ENCODE measurements at regions not wholly inside any gene's neighbourhood (a gene's known extent, or its start where the extent isn't known, plus 50 kb on each side); places are given as distances from the start of the nearest gene placed in this dataset.

GRCh38 chr5:136924490-136924889 lies 559.1 kb upstream of the TRPC7 start:
- intact Hi-C loops (cut with micrococcal nuclease), result no loop called here
- Histone ChIP-seq H3K4me1 (no peaks in the 10 kb centered on the region), H3K4me3 (no peak overlapping the region), H3K36me3 (no peaks in the 10 kb centered on the region), H3K27ac (replicated peaks) (no peak overlapping the region), H3K9me3 (replicated peaks) (peaks cover 13% of the 10 kb centered on the region), H3K27me3 (ENCODE audit: low read depth) (no peaks in the 10 kb centered on the region)
- DNase-seq, result no peak
- TF ChIP-seq, protein P1, sequence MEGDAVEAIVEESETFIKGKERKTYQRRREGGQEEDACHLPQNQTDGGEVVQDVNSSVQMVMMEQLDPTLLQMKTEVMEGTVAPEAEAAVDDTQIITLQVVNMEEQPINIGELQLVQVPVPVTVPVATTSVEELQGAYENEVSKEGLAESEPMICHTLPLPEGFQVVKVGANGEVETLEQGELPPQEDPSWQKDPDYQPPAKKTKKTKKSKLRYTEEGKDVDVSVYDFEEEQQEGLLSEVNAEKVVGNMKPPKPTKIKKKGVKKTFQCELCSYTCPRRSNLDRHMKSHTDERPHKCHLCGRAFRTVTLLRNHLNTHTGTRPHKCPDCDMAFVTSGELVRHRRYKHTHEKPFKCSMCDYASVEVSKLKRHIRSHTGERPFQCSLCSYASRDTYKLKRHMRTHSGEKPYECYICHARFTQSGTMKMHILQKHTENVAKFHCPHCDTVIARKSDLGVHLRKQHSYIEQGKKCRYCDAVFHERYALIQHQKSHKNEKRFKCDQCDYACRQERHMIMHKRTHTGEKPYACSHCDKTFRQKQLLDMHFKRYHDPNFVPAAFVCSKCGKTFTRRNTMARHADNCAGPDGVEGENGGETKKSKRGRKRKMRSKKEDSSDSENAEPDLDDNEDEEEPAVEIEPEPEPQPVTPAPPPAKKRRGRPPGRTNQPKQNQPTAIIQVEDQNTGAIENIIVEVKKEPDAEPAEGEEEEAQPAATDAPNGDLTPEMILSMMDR (IDR thresholded peaks at IDR 0.05; ENCODE audit: borderline replicate concordance), result no peak

DNA sequence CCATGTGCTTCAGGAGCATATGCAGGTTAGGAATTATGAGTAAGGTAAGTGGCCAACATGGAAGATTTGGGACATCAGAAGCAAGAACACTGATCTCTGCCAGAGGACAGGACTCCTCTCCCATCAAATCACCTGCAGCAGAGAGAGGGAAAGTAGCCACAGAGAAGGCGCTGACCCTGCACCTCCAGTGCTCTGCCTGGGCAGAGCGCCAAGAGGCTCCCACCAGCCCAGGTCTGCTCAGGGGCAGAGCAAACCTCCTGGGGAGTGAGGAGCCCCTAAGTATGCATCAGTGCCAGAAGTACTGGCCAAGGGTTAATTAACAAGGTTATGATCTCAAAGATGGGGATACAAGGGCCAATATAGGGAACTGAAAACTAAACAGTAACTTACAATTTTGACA lies 545.3 kb upstream of the TRPC7 start:
- H3K9me3 ChIP-seq (replicated peaks), result peaks cover 13% of the 10 kb centered on the region
- no peak overlapping the region for H3K27ac ChIP-seq (replicated peaks)
- H3K36me3 ChIP-seq, result no peaks in the 10 kb centered on the region
- intact Hi-C loops (cut with micrococcal nuclease), result no loop called here
- H3K4me3 ChIP-seq, result no peak overlapping the region
- no peaks in the 10 kb centered on the region for H3K4me1 ChIP-seq
- DNase-seq, result no peak
- no peaks in the 10 kb centered on the region for H3K27me3 ChIP-seq (ENCODE audit: low read depth)
- TF ChIP-seq, protein P1 (IDR thresholded peaks at IDR 0.05; ENCODE audit: borderline replicate concordance), result no peak

- no peak for DNase-seq
- TF ChIP-seq, protein P1 (IDR thresholded peaks at IDR 0.05; ENCODE audit: borderline replicate concordance), result no peak
- Histone ChIP-seq H3K27me3 (ENCODE audit: low read depth) (no peaks in the 10 kb centered on the region), H3K4me1 (no peaks in the 10 kb centered on the region), H3K27ac (replicated peaks) (no peak overlapping the region), H3K36me3 (no peaks in the 10 kb centered on the region), H3K9me3 (replicated peaks) (peaks cover 11% of the 10 kb centered on the region), H3K4me3 (no peak overlapping the region)
- intact Hi-C loops (cut with micrococcal nuclease), result no loop called here
Observed at GRCh38 chr5:136909906-136910305, 544.6 kb upstream of the TRPC7 start.

GRCh38 chr5:136907371-136907770 lies 542.0 kb upstream of the TRPC7 start:
- peaks cover 16% of the 10 kb centered on the region for H3K9me3 ChIP-seq (replicated peaks)
- DNase-seq, result no peak
- H3K4me3 ChIP-seq, result no peak overlapping the region
- TF ChIP-seq, protein P1 (IDR thresholded peaks at IDR 0.05; ENCODE audit: borderline replicate concordance), result no peak
- H3K27me3 ChIP-seq (ENCODE audit: low read depth), result no peaks in the 10 kb centered on the region
- no peaks in the 10 kb centered on the region for H3K4me1 ChIP-seq
- no peak overlapping the region for H3K27ac ChIP-seq (replicated peaks)
- intact Hi-C loops (cut with micrococcal nuclease), result no loop called here
- no peaks in the 10 kb centered on the region for H3K36me3 ChIP-seq

DNA sequence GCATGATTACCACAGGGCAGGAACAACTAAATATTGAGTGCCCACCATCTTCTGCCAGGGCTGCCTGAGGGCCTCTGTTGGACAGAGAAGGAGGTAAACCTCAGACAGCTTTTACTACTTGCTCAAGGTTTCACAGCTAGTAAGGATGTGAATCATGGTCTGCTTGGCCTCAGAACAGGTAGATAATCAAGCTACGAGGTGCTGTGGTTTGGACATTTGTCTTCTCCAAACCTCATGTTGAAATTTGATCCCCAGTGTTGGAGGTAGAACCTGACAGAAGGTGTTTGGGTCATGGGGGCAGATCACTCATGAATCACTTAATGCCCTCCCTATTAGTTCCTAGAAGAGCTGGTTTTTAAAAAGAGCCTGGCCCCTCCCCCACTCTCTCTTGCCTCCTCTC lies 541.2 kb upstream of the TRPC7 start:
- DNase-seq, result no peak
- Histone ChIP-seq H3K9me3 (replicated peaks) (peaks cover 24% of the 10 kb centered on the region), H3K4me1 (no peaks in the 10 kb centered on the region), H3K36me3 (no peaks in the 10 kb centered on the region), H3K27ac (replicated peaks) (no peak overlapping the region), H3K4me3 (no peak overlapping the region), H3K27me3 (ENCODE audit: low read depth) (no peaks in the 10 kb centered on the region)
- intact Hi-C loops (cut with micrococcal nuclease), result no loop called here
- TF ChIP-seq, protein P1 (IDR thresholded peaks at IDR 0.05; ENCODE audit: borderline replicate concordance), result no peak

DNA sequence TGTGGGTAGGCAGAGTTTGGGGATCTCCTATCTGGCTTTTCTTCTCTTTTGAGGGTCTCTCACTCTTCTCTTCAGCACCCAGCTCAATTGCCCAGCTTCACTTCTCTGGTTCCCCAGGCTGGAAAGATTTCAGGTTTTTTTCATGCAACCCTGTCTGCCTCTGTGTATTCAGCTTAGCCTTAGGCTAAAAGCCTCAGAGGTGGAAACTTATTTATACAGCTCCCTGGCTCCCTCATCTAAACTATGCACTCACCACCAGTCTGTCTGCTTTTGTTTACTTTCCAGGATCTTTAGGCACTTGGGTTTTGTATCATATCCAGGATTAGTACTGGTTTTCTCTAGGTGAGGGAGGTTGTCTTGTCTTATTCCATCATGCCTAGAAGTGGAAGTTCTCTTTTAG lies 540.2 kb upstream of the TRPC7 start:
- DNase-seq, result no peak
- Histone ChIP-seq H3K27ac (replicated peaks) (no peak overlapping the region), H3K4me3 (no peak overlapping the region), H3K36me3 (no peaks in the 10 kb centered on the region), H3K27me3 (ENCODE audit: low read depth) (no peaks in the 10 kb centered on the region), H3K4me1 (no peaks in the 10 kb centered on the region), H3K9me3 (replicated peaks) (peaks cover 33% of the 10 kb centered on the region)
- TF ChIP-seq, protein P1 (IDR thresholded peaks at IDR 0.05; ENCODE audit: borderline replicate concordance), result no peak
- intact Hi-C loops (cut with micrococcal nuclease), result no loop called here
